NK-92 treated with Interleukin-12 subunit alpha and Interleukin-12 subunit beta, amount 100 ng/mL, for 24 hours (cell line): ENCODE measurements at regions not wholly inside any gene's neighbourhood (a gene's known extent, or its start where the extent isn't known, plus 50 kb on each side); places are given as distances from the start of the nearest gene placed in this dataset.

Source experiments
- DNase-seq: peaks from one replicate; lab custom pipeline; 2025; lab: John Stamatoyannopoulos, UW

GRCh38 chr2:221342388-221342787 lies 229.7 kb downstream of the EPHA4 start:
- no peak for DNase-seq

- DNase-seq: no peak
Observed at GRCh38 chr2:221343524-221343923, 228.6 kb downstream of the EPHA4 start.

- no peak for DNase-seq
Observed at GRCh38 chr2:221345516-221345915, 226.6 kb downstream of the EPHA4 start.

GRCh38 chr2:221346411-221346810 lies 225.7 kb downstream of the EPHA4 start:
- DNase-seq: no peak

- DNase-seq: no peak
Observed at GRCh38 chr2:221347471-221347870, 224.6 kb downstream of the EPHA4 start.

GRCh38 chr2:221350616-221351015 lies 221.5 kb downstream of the EPHA4 start:
- no peak for DNase-seq

GRCh38 chr2:221353201-221353600 lies 218.9 kb downstream of the EPHA4 start:
- no peak for DNase-seq

- DNase-seq: no peak
Observed at GRCh38 chr2:221360312-221360711, 211.8 kb downstream of the EPHA4 start.

GRCh38 chr2:221360742-221361141 lies 211.4 kb downstream of the EPHA4 start:
- DNase-seq: no peak

- DNase-seq: no peak
Observed at GRCh38 chr2:221361633-221362032, 210.5 kb downstream of the EPHA4 start.

GRCh38 chr2:221364672-221365071 lies 207.4 kb downstream of the EPHA4 start:
- no peak for DNase-seq
